Endometrium (tissue), 2 donors: ENCODE measurements at regions not wholly inside any gene's neighbourhood (a gene's known extent, or its start where the extent isn't known, plus 50 kb on each side); places are given as distances from the start of the nearest gene placed in this dataset.

Experiments used
- FAIRE-seq: peaks from 2 replicates; lab custom pipeline; 2012; peaks lifted over from hg19 to GRCh38; lab: Jason Lieb, UNC
- donor health status: control.
- donor health status: control.

DNA sequence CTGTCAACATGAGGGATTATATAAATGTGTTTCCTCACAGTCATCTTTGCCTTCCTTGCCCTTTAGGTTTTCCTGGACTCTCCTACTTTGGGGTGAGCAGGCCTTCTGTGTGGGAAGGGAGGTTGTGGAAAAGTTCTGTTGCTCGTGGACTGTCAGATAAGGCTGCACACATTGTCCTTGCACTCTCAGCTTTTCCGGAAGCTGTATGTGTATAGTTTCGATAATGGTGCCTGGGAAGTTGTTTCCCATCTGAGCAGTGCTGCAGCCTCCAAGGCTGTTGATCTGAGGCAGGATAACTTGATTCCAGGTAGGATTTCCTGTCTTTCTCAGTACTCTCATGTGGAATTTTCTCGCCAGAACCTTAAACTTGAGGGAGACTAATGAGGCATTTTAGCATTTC lies 297.8 kb upstream of the AZI2 start:
- FAIRE-seq: no peak

DNA sequence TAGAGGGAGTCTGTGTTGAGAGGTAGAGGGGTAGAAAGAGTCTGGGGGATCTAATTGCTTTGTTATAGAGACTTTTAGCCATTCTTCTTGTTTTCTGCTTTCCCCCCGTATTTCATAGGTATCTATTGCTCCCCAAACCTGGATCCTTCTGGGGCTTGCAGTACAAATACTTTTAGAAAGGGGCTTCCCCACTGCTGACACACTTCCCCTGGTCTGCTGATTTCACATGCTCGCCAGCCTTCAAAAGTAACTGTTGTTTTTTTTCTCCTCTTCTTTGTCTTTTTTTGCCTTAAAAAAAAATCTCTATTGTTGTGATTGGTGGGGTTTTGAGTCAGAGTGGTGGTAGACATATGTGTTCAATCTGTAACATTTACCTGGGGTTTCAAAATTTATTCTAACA lies 300.6 kb upstream of the AZI2 start:
- FAIRE-seq: no peak

DNA sequence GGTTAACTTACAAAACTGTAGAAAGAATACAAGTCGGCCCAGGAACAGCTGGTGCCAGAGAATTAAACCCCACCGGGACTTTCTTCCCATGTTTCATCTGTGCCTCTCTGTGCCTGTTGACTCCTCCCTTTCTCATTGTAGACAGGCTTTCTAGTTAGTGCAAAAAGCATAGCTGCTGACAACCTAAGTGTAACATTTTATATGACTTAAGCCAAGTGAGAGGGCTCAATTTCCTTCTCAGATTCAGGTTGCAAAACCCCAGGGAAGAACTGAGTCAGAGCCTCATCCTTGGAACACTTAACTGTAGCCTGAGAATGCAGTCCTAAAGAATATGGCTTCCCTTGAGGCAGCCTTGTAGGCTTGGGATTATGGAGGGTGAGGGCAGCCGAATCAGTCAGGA lies 302.5 kb upstream of the AZI2 start:
- FAIRE-seq: no peak

DNA sequence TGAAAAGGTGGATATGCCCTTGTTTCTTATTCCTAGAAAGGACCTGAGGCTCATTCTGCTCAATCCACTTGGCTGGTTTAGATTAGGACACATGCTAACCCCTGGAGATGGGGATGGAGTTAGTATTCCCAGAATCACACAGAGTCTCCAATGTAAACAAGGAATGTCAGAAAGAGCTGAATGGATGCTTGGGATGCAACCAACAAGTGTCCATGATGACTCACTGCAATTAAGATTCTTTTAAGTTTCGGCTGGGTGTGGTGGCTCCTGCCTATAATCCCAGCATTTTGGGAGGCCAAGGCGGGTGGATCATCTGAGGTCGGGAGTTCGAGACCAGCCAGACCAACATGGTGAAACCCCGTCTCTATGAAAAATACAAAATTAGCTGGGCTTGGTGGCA lies 315.5 kb upstream of the AZI2 start:
- no peak for FAIRE-seq

DNA sequence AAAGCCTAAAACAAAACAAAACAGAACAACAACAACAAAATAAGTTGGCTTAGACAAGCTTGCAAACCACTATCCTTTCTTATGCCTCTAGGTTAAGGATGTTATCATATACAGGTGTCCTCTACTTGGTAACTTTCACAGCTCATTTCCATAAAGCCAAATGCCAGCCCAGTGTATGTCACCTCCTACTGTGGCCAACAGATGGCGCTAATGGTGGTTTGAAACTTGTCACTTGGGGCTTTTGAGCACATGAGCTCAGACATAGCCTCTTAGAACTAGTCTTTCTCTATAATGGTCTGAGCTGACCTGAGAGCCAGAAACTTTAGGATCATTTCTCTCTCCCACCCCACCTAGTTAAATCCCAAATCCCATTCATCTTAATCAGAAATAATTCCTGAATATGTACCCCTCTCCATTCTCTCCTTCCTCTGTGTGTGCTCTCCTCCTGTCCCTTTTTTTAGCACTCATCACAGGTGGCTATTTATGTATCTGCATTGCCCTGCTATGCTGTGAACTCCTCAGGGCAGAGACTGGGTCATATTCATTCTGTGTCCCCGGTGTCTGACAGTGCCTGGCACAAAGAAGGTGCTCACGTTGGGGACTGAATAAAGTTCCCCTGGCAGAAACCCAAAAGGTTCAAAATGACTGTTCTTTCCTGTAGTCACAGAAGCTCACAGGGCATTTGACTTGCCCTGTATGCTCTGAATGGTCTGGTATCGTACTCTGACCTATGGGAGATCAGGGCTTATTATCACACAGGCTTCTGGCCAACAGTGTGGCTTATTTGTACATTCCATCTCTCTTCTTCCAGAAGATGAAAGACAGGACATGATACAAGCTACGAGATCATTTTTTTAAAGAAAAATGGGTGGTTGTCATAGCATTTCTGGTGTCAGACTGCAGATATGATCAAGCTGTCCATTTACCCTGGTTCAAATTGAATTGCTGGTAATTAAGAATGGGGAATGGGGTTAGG lies 319.3 kb upstream of the AZI2 start:
- FAIRE-seq: peak; percentile 15

DNA sequence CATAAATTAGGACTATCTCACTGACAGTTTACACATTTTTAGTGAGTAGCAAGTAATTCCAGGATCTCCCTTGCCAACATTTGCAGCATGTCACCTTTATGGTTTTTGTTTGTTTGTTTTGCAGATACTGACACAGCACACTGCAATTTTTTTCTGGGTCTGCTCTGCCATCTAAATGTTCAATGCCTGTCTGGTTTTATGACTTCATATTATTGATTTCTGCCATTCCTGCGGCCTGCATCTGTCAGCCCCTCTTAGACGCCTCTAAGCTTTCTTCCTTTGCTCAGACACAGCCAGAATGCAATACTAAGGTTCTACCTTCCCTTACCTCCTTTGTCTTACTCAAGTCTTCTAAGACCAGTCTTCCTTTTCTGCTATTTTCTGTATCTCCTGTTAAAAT lies 321.2 kb upstream of the AZI2 start:
- no peak for FAIRE-seq

DNA sequence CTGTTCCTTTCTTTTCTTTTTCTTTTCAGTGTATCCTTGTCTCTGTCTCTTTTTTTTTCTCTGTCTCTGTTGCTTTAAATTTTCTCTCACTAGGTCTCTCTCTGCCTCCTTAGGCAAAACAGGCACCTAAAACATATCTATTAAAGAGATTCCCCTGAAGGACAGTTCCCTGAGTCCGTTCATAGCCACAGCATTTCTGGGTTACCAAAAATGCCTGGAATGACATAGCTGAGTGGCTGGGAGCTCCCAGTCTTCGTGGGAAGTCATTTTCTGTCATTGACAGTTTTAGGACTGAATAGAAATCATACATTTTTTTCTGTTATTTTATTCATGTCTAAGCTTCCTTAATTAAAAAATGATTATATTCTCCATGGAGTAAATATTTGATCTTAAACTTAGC lies 323.8 kb upstream of the AZI2 start:
- no peak for FAIRE-seq

DNA sequence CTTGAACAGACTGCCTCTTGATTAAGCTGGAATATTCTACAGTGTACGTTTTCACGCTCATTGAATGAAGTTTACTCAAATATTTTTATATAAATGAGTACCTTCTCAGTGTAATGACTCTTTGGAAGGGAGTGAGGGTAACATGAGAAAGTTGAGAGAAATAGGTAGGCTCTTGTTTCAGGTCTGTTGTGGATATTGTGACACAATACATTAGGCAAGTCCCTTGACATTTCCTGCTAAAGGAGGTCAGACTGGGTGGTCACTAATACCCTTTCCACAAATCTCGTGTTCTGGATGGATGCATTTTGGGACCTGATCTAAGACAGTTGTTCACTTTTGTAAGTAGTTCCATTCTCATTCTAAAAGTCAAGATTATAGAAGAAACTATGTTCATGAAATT lies 324.8 kb upstream of the AZI2 start:
- FAIRE-seq: no peak

DNA sequence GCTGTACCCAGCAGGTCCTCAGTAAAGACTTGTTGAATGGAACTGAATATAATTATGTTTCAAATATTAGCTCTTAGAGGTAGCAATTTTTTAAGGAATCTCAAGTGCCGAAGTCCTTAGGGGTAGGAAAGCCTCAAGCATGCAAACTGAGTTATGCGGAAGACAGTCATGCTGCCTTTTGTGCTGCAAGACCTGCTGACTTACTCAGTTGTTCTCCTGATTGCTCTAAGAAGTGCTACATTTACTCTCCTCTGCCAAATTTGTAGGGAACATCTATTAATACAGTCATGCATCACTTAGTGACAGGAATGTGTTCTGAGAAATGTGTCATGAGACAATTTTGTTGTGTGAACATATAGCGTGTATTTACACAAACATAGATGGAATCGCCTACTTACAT lies 325.6 kb upstream of the AZI2 start:
- no peak for FAIRE-seq

DNA sequence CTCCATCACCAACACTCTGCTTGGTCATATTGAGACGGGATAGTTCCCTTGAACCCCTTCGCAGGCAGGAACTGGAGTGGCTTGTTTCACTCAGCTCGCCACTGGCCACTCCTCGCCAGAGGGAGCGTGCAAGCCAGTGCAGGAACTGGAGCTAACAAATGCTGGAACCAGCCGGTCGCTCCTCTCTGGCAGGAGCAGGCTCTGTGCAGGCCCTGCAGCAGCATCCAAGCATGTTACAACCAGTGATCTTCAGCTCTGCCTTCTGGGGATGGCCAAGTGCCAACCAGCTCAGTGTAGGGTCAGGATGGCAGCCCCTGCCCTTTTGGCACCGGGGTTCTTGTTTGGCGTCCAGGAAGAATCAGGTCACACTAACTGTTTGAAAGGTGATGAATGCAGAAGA lies 329.0 kb upstream of the AZI2 start:
- FAIRE-seq: no peak

DNA sequence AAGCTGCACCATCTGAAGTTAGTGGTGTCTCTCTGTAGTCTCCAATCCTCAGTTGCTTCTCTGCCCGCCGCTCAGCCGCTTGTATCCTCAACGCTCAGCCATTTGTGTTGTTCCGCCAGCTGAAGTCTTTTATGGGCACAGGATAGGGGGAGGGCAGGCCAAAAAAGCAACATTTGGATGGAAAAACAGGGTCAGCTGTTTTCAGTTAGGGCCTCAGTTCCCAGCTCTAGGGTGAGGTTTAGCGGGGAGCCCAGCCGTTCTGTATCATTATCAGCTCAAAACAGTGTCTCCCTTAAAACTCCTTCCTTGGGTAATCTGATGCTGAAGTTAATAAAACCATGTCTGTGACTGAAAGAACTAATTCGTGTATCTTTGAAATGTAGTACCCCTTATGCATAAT lies 329.5 kb upstream of the AZI2 start:
- no peak for FAIRE-seq

DNA sequence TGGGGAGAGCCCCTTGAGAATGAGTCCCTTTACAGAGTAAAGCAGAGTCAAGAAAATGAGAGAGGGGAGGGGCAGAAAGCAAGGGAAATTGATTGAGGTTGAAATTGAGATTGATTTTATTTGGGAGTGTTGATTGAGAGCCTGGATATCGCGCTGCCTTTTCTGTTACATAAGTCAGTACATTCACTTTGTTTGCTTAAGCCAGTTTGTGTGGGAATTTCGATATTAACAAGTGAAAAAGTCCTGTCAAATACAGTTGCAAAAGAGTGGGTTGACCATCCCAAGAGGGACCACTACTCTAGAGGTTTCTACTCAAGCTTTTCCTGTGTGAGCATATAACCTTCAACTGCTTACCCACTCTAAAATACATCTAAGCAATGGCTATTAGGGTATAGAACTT lies 331.4 kb upstream of the AZI2 start:
- FAIRE-seq: no peak

DNA sequence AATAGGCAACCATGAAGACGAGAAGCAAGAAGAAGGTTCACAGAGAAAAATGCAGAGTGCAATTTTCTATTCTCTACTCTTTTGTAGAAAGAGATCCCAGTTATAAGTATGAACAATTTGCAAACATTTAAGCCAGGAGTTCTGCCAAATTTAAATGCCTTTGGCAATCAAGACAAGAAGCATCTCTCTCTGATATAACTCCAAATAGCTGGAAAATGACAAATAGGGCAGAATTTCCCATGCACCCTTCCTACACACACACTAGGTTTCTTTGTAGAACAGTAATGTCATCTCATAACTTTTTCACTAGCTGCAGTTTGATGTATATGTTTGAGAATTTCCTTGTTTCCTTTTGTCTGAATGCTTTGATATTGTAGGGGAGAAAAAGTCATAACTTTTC lies 333.5 kb upstream of the AZI2 start:
- FAIRE-seq: no peak

DNA sequence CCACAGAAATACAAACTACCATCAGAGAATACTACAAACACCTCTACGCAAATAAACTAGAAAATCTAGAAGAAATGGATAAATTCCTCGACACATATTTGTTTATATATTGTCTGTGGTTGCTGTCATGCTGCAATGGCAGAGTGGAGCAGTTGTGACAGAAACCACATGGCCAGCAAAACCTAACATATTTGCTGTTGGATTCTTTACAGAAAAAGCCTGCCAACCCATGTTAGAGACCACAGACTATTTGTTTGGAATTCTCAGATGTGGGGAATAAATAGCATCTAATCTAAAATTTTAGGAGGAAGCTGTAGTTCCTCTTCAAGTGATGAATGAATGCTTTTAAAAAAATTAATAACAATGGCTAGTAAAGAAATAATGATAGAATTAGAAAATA lies 341.6 kb upstream of the AZI2 start:
- no peak for FAIRE-seq

DNA sequence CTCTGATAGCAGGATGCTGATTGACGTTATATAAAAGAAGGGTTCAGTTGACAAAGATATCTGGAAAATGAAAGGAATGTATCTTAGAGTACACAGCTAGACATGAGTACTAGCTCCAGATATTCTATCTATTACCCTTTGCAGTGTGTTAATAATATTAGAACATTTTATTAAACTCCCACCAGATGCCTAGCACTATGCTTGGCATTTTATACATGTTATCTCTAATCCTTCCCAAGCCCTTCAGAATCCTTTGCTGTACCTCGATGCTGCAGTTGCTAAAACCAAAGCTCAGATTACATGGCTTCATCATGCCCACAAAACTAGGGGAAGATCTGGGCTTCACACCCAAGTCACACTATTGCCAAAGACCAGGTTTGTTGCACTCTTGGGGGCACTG lies 350.1 kb upstream of the AZI2 start:
- no peak for FAIRE-seq

DNA sequence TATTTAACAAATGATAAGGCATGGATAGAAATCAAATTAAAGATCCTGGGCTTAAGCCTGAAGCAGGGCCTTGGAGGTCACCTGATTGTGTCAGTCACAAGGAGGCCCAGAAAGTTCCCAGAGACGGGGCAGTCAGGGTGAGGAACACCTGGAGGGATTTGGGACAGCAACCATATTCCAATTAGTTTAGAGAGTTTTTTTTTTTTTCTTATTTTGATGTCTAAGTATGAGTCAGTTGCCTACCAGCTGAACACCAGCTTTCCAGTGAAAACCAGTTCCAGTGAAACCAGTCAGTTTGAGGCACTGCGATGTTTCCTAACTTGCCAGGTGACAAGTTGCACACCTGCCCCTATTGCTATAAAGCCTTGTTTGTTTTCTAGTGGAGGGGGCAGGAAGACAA lies 350.7 kb upstream of the AZI2 start:
- no peak for FAIRE-seq

DNA sequence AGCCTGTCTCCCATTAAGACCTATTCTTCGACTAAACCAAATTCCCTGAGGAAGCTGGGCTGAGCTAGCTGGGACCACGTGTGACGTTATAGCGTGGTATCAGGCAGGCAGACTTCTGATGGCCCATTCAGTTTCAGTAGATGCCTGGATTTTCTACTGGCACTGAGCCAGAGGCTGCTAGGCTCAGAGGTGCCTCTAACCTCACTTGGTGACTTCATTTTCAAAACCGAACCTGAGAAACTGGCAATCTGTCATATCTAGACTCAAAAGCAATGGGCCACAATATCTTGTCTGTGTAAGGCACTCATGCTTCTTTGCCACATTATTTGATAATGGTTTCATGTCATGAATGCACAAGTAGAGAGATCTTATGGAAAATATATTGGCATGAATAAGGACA lies 352.1 kb upstream of the AZI2 start:
- no peak for FAIRE-seq

DNA sequence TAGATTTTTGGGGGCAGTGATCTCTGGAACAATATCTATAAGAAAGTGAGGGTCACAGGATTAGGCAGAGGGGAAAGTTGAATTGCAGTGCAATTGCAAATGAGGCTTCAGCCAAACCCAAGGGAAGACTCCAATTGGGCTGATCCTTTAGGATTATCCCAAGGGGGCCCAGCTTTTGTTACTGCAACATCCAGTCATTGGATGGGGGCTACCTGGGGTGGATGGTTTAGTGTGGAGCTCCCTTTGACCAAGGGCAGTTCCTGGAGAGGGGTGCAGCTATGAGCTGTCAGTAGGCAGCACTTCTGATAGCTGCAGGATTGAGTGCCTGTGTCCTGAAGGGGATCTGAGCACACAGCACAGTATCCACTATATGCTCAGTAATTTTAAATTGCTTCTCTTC lies 355.2 kb upstream of the AZI2 start:
- FAIRE-seq: no peak

DNA sequence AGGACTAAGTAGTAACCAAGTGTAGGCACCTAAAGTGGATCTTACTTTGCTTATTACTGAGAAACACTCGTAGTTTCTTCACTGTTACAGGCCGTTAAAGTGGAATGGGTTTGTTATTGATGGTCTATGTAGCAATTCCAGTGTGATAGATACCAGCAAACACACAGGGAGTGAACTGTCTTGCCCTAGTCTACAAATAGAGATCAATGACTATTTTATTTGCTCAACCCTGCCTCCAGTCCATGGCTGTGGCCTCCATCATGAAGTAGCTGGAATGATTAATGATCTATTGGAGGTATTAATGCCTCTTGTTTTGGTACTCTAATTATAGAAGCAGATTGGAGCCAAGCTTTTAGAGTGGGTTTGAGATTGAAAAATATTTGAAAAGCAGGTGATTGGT lies 362.7 kb upstream of the AZI2 start:
- no peak for FAIRE-seq

DNA sequence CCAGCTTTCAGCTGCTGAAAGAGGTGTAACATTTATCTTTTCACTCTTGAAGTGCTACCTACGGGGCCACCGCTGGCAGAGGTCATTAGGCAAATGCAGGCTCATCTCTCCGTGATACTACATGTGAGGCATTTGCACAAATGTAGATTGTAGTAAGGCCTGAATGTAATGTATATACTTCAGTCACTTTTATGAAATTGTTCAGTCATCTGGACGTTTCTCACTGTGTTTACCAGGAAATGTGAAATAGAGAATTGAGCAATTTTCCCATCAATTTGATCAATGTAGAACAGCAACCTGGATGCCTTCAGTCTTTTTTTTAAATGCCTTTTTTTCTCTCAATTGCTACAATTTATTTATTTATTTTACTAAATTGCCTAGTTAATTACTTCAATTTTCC lies 368.3 kb upstream of the AZI2 start:
- no peak for FAIRE-seq

DNA sequence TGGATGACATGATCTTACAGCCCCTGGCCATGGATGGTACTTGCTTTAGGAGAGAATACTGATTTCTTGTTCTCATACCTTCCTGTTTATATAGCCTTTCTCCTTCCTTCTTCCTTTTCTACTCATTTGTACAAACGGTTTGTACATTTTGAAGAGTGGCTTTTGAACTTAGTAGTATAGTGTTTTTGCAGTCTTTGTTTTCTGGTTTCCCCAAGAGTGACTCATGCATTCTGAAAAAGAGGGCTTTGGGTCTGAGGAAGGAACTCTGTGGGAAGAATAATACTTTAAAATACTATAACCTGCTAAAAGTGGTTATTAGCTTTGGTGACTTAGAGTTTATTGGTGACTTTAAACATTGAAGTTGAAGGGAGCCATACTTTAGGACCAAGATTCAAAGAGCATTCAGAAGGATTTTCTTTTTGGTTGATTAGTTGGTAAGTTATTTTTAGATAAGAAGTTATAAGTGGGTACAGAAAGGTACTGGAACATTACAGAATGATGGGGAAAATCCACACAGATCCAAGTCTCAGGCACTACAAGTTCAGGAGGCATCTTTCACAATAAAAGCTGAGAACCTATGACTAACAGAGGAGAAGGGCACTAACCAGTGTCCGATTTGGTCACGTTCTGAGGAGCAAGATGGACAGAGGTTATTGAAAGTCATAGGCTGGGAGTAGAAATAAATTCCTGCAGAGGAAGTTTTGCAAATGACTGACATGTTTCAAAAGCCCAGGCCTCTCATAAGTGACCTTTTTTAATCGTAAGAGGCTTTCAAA lies 369.6 kb upstream of the AZI2 start:
- FAIRE-seq: no peak

DNA sequence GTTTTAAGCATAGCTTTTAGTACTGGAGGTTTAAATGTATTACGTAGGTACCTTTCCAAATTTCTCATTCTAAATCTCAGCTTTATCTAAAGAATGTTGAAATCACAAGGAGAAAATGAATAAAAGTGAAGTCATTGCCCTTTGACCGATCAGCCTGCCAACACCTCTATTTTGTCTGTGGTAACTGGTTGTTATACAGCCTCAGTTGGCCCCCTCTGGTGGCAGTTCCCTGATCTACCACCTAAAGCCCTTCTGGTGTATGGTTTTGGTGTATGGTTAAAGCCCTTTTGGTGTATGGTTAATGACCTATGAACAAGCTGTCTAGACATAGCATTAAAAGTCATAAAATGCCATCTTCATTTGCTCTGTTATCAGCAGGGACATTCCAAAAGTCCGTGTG lies 378.2 kb upstream of the AZI2 start:
- no peak for FAIRE-seq

DNA sequence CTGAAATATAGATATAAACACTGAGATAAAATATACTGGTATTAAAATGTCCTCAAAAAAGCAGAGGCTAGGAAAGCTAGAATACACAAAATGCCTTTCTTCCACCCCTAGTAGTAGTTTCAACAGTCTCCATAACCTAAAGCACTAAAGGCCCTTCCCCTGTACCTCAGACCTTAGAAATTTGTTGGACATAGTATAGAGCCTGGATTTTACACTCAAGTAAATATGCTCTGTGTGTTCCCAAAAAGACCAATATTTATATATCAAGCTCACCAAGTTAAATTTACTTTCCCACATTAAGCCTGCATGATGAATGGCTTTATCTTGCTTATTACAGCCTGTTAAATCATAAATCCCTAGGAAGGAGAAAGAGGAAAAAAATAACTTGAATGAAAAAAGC lies 378.7 kb upstream of the AZI2 start:
- no peak for FAIRE-seq

DNA sequence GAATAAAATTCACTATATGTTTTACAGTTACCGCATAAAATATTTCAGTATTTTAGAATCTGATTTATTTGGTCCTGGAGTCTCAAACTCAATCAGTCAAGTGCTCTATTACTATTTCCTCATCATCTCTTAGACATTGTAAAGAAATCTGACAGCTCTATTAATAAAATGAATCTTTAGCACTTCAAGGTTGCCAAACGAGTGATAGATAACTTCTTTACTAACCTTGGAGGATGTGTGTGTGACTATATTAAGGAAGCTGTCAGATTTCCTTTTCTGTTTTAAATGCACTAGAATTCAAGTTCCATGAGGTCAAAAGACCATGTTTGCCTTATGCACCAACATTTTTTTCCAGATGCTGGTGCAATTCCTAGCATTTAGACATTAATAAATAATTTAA lies 389.8 kb upstream of the AZI2 start:
- FAIRE-seq: no peak
